SU-DHL-6 (cell line): ENCODE measurements at regions not wholly inside any gene's neighbourhood (a gene's known extent, or its start where the extent isn't known, plus 50 kb on each side); places are given as distances from the start of the nearest gene placed in this dataset.

Experiments
- H2AFZ ChIP-seq: fragments of 200-600 bp; sonication (generic); 2 replicates; pipeline ENCODE4 v1.6.1; 2014; ENCODE audit warnings: low read depth, mild to moderate bottlenecking, moderate library complexity, mixed read lengths, antibody characterized with exemption, low read length; ENCODE audit not compliant: severe bottlenecking
- H3F3A ChIP-seq: fragments of 200-600 bp; shearing (Covaris generic); 2 replicates; pipeline ENCODE4 v1.6.0; 2016; ENCODE audit warnings: antibody characterized with exemption, mild to moderate bottlenecking; ENCODE audit not compliant: insufficient read depth
- H3K27ac ChIP-seq: fragments of 200-600 bp; sonication (generic); 2 replicates; pipeline ENCODE4 v1.5.1; 2016; ENCODE audit warnings: low read depth, mild to moderate bottlenecking, low read length, moderate library complexity, mixed read lengths
- H3K27me3 ChIP-seq: fragments of 200-600 bp; sonication (generic), shearing (Covaris generic); 2 replicates; pipeline ENCODE4 v1.6.0; 2014; ENCODE audit warnings: mild to moderate bottlenecking, low read length
- H3K36me3 ChIP-seq: fragments of 200-600 bp; sonication (generic); 2 replicates; pipeline ENCODE4 v1.6.1; 2014; ENCODE audit warnings: mild to moderate bottlenecking, low read length, mixed read lengths
- H3K4me2 ChIP-seq: fragments of 300-600, 200-600 bp; shearing (Covaris generic), sonication (generic); 2 replicates; pipeline ENCODE4 v1.6.0; 2014; ENCODE audit warnings: low read length, low read depth, mild to moderate bottlenecking; ENCODE audit not compliant: poor library complexity, severe bottlenecking
- H3K4me3 ChIP-seq: fragments of 200-600 bp; sonication (generic); 2 replicates; pipeline ENCODE4 v1.5.1; 2014; ENCODE audit warnings: antibody characterized with exemption, low read length, mild to moderate bottlenecking, mixed read lengths; ENCODE audit not compliant: insufficient read depth, poor library complexity, severe bottlenecking
- H3K79me2 ChIP-seq: fragments of 200-600 bp; sonication (generic); 2 replicates; pipeline ENCODE4 v1.6.1; 2014; ENCODE audit warnings: mild to moderate bottlenecking, low read length, moderate library complexity; ENCODE audit not compliant: insufficient read depth
- H3K9ac ChIP-seq: fragments of 200-600 bp; sonication (generic); 2 replicates; pipeline ENCODE4 v1.7.0; 2014; ENCODE audit warnings: mild to moderate bottlenecking, low read length
- H3K9me2 ChIP-seq: fragments of 200-600 bp; sonication (generic); replicated peaks from 2 replicates; pipeline ENCODE4 v1.6.1; 2014; ENCODE audit warnings: low read length; ENCODE audit not compliant: insufficient read depth
- H3K9me3 ChIP-seq: fragments of 200-600 bp; sonication (generic); 2 replicates; pipeline ENCODE4 v1.6.1; 2014; ENCODE audit warnings: low read length, mixed read lengths; ENCODE audit not compliant: insufficient read depth
- H4K20me1 ChIP-seq: fragments of 200-600 bp; sonication (generic); 2 replicates; pipeline ENCODE4 v1.6.1; 2014; ENCODE audit warnings: low read depth, mild to moderate bottlenecking, antibody characterized with exemption, low read length, moderate library complexity, mixed read lengths
- CTCF ChIP-seq: fragments of 200-600 bp; sonication (generic); IDR thresholded peaks from one replicate; pipeline ENCODE4 v1.5.1; 2017; ENCODE audit warnings: antibody characterized with exemption, mild to moderate bottlenecking, low read length, moderate library complexity; ENCODE audit not compliant: insufficient read depth, poor library complexity, severe bottlenecking
- EZH2phosphoT487 ChIP-seq: fragments of 200-600 bp; sonication (generic), shearing (Covaris generic); conservative IDR thresholded peaks from 2 replicates; pipeline ENCODE4 v1.6.1; 2018; ENCODE audit warnings: mild to moderate bottlenecking, antibody characterized with exemption, low read length, moderate library complexity, mixed read lengths

GRCh38 chr13:103754783-103755182, 688.6 kb upstream of the SLC10A2 start:
- Histone ChIP-seq H3K36me3 (no peaks in the 10 kb centered on the region), H3K27ac (no peak overlapping the region), H4K20me1 (no peaks in the 10 kb centered on the region), H2AFZ (no peak overlapping the region), H3K4me2 (no peak overlapping the region), H3K9me2 (no peaks in the 10 kb centered on the region), H3K9ac (no peak overlapping the region), H3K79me2 (no peaks in the 10 kb centered on the region), H3F3A (no peaks in the 10 kb centered on the region), H3K4me3 (no peak overlapping the region), H3K27me3 (no peaks in the 10 kb centered on the region), H3K9me3 (no peaks in the 10 kb centered on the region)
- no peak for TF ChIP-seq EZH2phosphoT487
- no peak for TF ChIP-seq CTCF

GRCh38 chr13:103734837-103735236, 668.6 kb upstream of the SLC10A2 start:
- no peak overlapping the region for H3K4me3 ChIP-seq
- no peaks in the 10 kb centered on the region for H4K20me1 ChIP-seq
- no peak overlapping the region for H3K27ac ChIP-seq
- no peak overlapping the region for H3K9ac ChIP-seq
- TF ChIP-seq CTCF, result no peak
- TF ChIP-seq EZH2phosphoT487, result no peak
- H3K79me2 ChIP-seq, result no peaks in the 10 kb centered on the region
- no peaks in the 10 kb centered on the region for H3K36me3 ChIP-seq
- no peak overlapping the region for H2AFZ ChIP-seq
- H3K27me3 ChIP-seq, result no peaks in the 10 kb centered on the region
- no peaks in the 10 kb centered on the region for H3K9me3 ChIP-seq
- no peak overlapping the region for H3K4me2 ChIP-seq
- H3F3A ChIP-seq, result no peaks in the 10 kb centered on the region
- no peaks in the 10 kb centered on the region for H3K9me2 ChIP-seq

GRCh38 chr13:103731959-103732358, 665.7 kb upstream of the SLC10A2 start:
- Histone ChIP-seq H3K4me2 (no peak overlapping the region), H3K4me3 (no peak overlapping the region), H2AFZ (no peak overlapping the region), H3K27ac (no peak overlapping the region), H3K27me3 (no peaks in the 10 kb centered on the region), H3K9ac (no peak overlapping the region), H3F3A (no peaks in the 10 kb centered on the region), H4K20me1 (no peaks in the 10 kb centered on the region), H3K36me3 (no peaks in the 10 kb centered on the region), H3K79me2 (no peaks in the 10 kb centered on the region), H3K9me2 (no peaks in the 10 kb centered on the region), H3K9me3 (no peaks in the 10 kb centered on the region)
- TF ChIP-seq CTCF (no peak), EZH2phosphoT487 (no peak)
